Prostate gland (tissue), 2 donors: ENCODE measurements at regions not wholly inside any gene's neighbourhood (a gene's known extent, or its start where the extent isn't known, plus 50 kb on each side); places are given as distances from the start of the nearest gene placed in this dataset.

Experiments used
- POLR2A ChIP-seq: fragments of 450-650 bp; IDR thresholded peaks from one replicate; pipeline ENCODE4 v1.6.1; 2016; ENCODE audit warnings: antibody characterized with exemption, mild to moderate bottlenecking
- POLR2AphosphoS5 ChIP-seq: sonication (generic); formaldehyde crosslinking; IDR thresholded peaks from one replicate; pipeline ENCODE4 v1.6.1; 2017; ENCODE audit warnings: antibody characterized with exemption
- TF ChIP-seq, protein P1 (sequence below), 4 experiments: fragments of 200-600 bp in 2 of 4; fragments of 450-650 bp in 2 of 4; sonication (generic) in 2 of 4; IDR thresholded peaks; 1 replicate in 3 of 4; 2 replicates in 1 of 4; pipeline ENCODE4 v1.5.1; 2016 to 2019; ENCODE audit warnings: antibody characterized with exemption in 4 of 4, mild to moderate bottlenecking in 2 of 4, moderate library complexity in 2 of 4

DNA sequence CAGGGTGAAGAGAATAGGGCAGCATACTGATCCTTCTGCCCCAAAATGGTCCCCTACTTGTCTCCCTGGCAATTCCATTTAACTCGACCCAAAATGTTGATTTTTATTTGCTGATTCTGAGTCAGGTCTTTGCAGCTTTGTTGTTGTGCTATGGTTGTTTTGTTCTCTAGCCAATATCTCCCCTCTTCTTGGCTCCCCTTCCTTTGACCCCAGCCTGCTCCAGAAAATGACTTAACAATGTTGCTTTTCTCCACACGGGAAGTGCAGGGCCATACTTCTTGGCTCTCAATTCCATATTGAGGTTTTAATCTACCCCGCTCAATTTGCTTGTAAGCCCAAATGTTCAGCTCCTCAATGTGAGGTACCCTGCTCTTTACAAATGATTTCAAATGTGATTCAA, 330.0 kb downstream of the RASEF start:
- TF ChIP-seq, protein P1, sequence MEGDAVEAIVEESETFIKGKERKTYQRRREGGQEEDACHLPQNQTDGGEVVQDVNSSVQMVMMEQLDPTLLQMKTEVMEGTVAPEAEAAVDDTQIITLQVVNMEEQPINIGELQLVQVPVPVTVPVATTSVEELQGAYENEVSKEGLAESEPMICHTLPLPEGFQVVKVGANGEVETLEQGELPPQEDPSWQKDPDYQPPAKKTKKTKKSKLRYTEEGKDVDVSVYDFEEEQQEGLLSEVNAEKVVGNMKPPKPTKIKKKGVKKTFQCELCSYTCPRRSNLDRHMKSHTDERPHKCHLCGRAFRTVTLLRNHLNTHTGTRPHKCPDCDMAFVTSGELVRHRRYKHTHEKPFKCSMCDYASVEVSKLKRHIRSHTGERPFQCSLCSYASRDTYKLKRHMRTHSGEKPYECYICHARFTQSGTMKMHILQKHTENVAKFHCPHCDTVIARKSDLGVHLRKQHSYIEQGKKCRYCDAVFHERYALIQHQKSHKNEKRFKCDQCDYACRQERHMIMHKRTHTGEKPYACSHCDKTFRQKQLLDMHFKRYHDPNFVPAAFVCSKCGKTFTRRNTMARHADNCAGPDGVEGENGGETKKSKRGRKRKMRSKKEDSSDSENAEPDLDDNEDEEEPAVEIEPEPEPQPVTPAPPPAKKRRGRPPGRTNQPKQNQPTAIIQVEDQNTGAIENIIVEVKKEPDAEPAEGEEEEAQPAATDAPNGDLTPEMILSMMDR (IDR thresholded peaks at IDR 0.05) = no peak
- TF ChIP-seq POLR2AphosphoS5 (no peak), POLR2A (no peak)
